Lung (tissue), 11 donors: ENCODE measurements at regions not wholly inside any gene's neighbourhood (a gene's known extent, or its start where the extent isn't known, plus 50 kb on each side); places are given as distances from the start of the nearest gene placed in this dataset.

ENCODE experiments used
- ATAC-seq: fragments of 200-7000 bp; cut with Tn5 transposase; one replicate; pipeline ENCODE4 v1.9.1; 2020; ENCODE audit warnings: moderate number of reproducible peaks; ENCODE audit not compliant: insufficient read depth, low FRiP score
- DNase-seq, 3 donors: peaks; one replicate each; pipeline ENCODE4 v3.0.0-alpha.2; 2013 to 2017
- H3K27ac ChIP-seq, 2 donors: one replicate each; pipeline ENCODE4 v1.5.1; 2013; ENCODE audit warnings: mild to moderate bottlenecking in 2 of 2, moderate library complexity in 2 of 2, control low read depth in 1 of 2, inconsistent platforms in 1 of 2, low read depth in 1 of 2, low read length in 1 of 2
- H3K27me3 ChIP-seq, 3 donors: one replicate each; pipeline ENCODE4 v1.5.1; 2013; ENCODE audit warnings: low read length in 2 of 3; ENCODE audit not compliant: control insufficient read depth in 3 of 3, insufficient read depth in 3 of 3
- H3K36me3 ChIP-seq, 4 donors: one replicate each; pipeline ENCODE4 v1.5.1; 2013; ENCODE audit warnings: low read length in 4 of 4, mild to moderate bottlenecking in 1 of 4, moderate library complexity in 1 of 4; ENCODE audit not compliant: control insufficient read depth in 4 of 4, insufficient read depth in 4 of 4
- H3K4me1 ChIP-seq, 5 donors: one replicate each; pipeline ENCODE4 v1.5.1; 2013; ENCODE audit warnings: low read length in 5 of 5, mild to moderate bottlenecking in 2 of 5, moderate library complexity in 1 of 5; ENCODE audit not compliant: control insufficient read depth in 5 of 5, insufficient read depth in 5 of 5
- H3K4me3 ChIP-seq: one replicate; pipeline ENCODE4 v1.5.1; 2013; ENCODE audit warnings: mild to moderate bottlenecking, control low read depth, moderate library complexity
- H3K9ac ChIP-seq, 2 donors: one replicate each; pipeline ENCODE4 v1.5.1; 2013; ENCODE audit warnings: low read length in 2 of 2, control low read depth in 1 of 2; ENCODE audit not compliant: insufficient read depth in 1 of 2
- H3K9me3 ChIP-seq, 4 donors: one replicate each; pipeline ENCODE4 v1.5.1; 2013; ENCODE audit warnings: low read length in 3 of 4, mild to moderate bottlenecking in 1 of 4, moderate library complexity in 1 of 4; ENCODE audit not compliant: control insufficient read depth in 4 of 4, insufficient read depth in 3 of 4
- CTCF ChIP-seq: IDR thresholded peaks from 2 replicates; pipeline ENCODE4 v1.5.1; 2012; ENCODE audit warnings: mild to moderate bottlenecking; ENCODE audit errors: control extremely low read depth, extremely low read depth
- WGBS, 2 donors: extraction: QIAGEN DNeasy Blood & Tissue Kit; methylation state at CpG; one replicate each; pipeline ENCODE4 v1.1.7; 2013; 5-methylcytosine and 5-hydroxymethylcytosine counted together
- donor health status: control.
- donor health status: control.
- donor health status: Bipolar disorder and iron deficiency.
- donor health status: healthy.
- donor health status: DM: yes; HTN: yes; CAD: no.

GRCh38 chr5:87784311-87784710 lies 371.6 kb upstream of the CCNH start:
- Histone ChIP-seq H3K9ac (no peak overlapping the region), H3K9me3 (no peaks in the 10 kb centered on the region), H3K36me3 (no peaks in the 10 kb centered on the region), H3K4me1 (no peaks in the 10 kb centered on the region), H3K27ac (no peak overlapping the region), H3K4me3 (no peak overlapping the region), H3K27me3 (peaks cover 0 to 29% (median 19%) of the 10 kb centered on the region in 3 donors)
- ATAC-seq (no peak), DNase-seq (no peak)
- WGBS, 2 donors, result 71 to 76% methylated on average over 1 of the region's 1 CpG
- TF ChIP-seq CTCF, result no peak

GRCh38 chr5:87782916-87783315 lies 370.2 kb upstream of the CCNH start:
- peaks cover 0 to 27% (median 19%) of the 10 kb centered on the region in 3 donors for H3K27me3 ChIP-seq
- DNase-seq (no peak), ATAC-seq (no peak)
- no peak overlapping the region for H3K4me3 ChIP-seq
- no peak overlapping the region for H3K27ac ChIP-seq
- no peaks in the 10 kb centered on the region for H3K4me1 ChIP-seq
- no peak for TF ChIP-seq CTCF
- H3K9ac ChIP-seq, result no peak overlapping the region
- H3K9me3 ChIP-seq, result no peaks in the 10 kb centered on the region
- WGBS, 2 donors, result 80 to 84% methylated on average over 3 of the region's 3 CpGs
- no peaks in the 10 kb centered on the region for H3K36me3 ChIP-seq

- H3K4me3 ChIP-seq, result no peak overlapping the region
- H3K9me3 ChIP-seq, result no peaks in the 10 kb centered on the region
- H3K9ac ChIP-seq, result no peak overlapping the region
- TF ChIP-seq CTCF, result no peak
- no peaks in the 10 kb centered on the region for H3K4me1 ChIP-seq
- DNase-seq (no peak), ATAC-seq (no peak)
- WGBS, 2 donors, result 91 to 95% methylated on average over 2 of the region's 2 CpGs
- H3K27me3 ChIP-seq, result peaks cover 0 to 28% (median 19%) of the 10 kb centered on the region in 3 donors
- H3K36me3 ChIP-seq, result no peaks in the 10 kb centered on the region
- no peak overlapping the region for H3K27ac ChIP-seq
Measured at GRCh38 chr5:87781976-87782375, 369.2 kb upstream of the CCNH start.
